HepG2 (cell line): ENCODE measurements at regions not wholly inside any gene's neighbourhood (a gene's known extent, or its start where the extent isn't known, plus 50 kb on each side); places are given as distances from the start of the nearest gene placed in this dataset.

Experiments
- ATAC-seq: fragments of 200-7000 bp; cut with Tn5 transposase; 3 replicates; pipeline ENCODE4 v1.9.1; 2020; ENCODE audit warnings: mild to moderate bottlenecking, moderate library complexity
- BruUV-seq: library from RNA; stranded (reverse); fragments of 400-500 nt; replicated peaks from 2 replicates; lab custom pipeline; 2021; lab: Mats Ljungman, UMichigan
- CTCF ChIA-PET: fragments of 300-600 bp; formaldehyde crosslinking; extraction: SDS; loops from one replicate; lab custom pipeline; 2021; ENCODE audit warnings: low total read pairs, inconsistent platforms, low intra/inter-chr PET ratio; lab: Yijun Ruan, JAX
- POLR2A ChIA-PET: fragments of 350-600 bp; sonication (Branson Sonifier 250); formaldehyde crosslinking; loops from one replicate; lab custom pipeline; 2020; ENCODE audit warnings: antibody characterized with exemption, inconsistent platforms; lab: Yijun Ruan, JAX
- DNase-seq: peaks from one replicate; pipeline ENCODE4 v3.0.0-alpha.2; 2015; ENCODE audit warnings: low spot score
- FAIRE-seq: peaks from 3 replicates; lab custom pipeline; 2011; peaks lifted over from hg19 to GRCh38; lab: Jason Lieb, UNC
- H2AFZ ChIP-seq: one replicate; pipeline ENCODE4 v1.6.1; 2011; ENCODE audit warnings: low read length, inconsistent platforms
- H3K27ac ChIP-seq: fragments of 300-600 bp; 3 replicates; pipeline ENCODE4 v1.8.0; 2011; ENCODE audit warnings: mixed run types, mild to moderate bottlenecking, mixed read lengths, low read length, inconsistent platforms; ENCODE audit not compliant: insufficient read depth; ENCODE audit errors: extremely low read length
- H3K27me3 ChIP-seq, 2 experiments: fragments of 200-600 bp in 1 of 2; 2 replicates in 1 of 2; 3 replicates in 1 of 2; pipeline versions ENCODE4 v1.6.0 to v1.8.0; 2011; ENCODE audit warnings: low read length in 2 of 2, mild to moderate bottlenecking in 2 of 2, moderate library complexity in 2 of 2, inconsistent platforms in 1 of 2; ENCODE audit not compliant: insufficient read depth in 2 of 2, control insufficient read depth in 1 of 2
- H3K36me3 ChIP-seq, 2 experiments: fragments of 200-600 bp in 1 of 2; replicated peaks in 1 of 2; 2 replicates in 1 of 2; 3 replicates in 1 of 2; pipeline versions ENCODE4 v1.5.1 to v1.8.0; 2011; ENCODE audit warnings: low read length in 2 of 2, inconsistent platforms in 1 of 2; ENCODE audit not compliant: insufficient read depth in 2 of 2, control insufficient read depth in 1 of 2
- H3K4me1 ChIP-seq: 2 replicates; pipeline ENCODE4 v1.5.1; 2012; ENCODE audit warnings: low read length, inconsistent platforms; ENCODE audit not compliant: insufficient read depth
- H3K4me2 ChIP-seq: 2 replicates; pipeline ENCODE4 v1.6.0; 2011; ENCODE audit warnings: low read depth, low read length, inconsistent platforms
- H3K4me3 ChIP-seq, 3 experiments: fragments of 200-600 bp in 1 of 3; sonication (generic), shearing (Covaris generic) in 1 of 3; replicated peaks in 1 of 3; 2 replicates each; pipeline ENCODE4 v1.5.1; 2011 to 2016; ENCODE audit warnings: low read length in 3 of 3, inconsistent platforms in 2 of 3, low read depth in 2 of 3, mild to moderate bottlenecking in 2 of 3, control low read depth in 1 of 3, mixed read lengths in 1 of 3; ENCODE audit not compliant: insufficient read depth in 1 of 3
- H3K79me2 ChIP-seq: one replicate; pipeline ENCODE4 v1.6.1; 2011; ENCODE audit warnings: low read length, inconsistent platforms; ENCODE audit not compliant: insufficient read depth
- H3K9ac ChIP-seq: 2 replicates; pipeline ENCODE4 v1.6.0; 2011; ENCODE audit warnings: mild to moderate bottlenecking, low read depth, low read length, inconsistent platforms; ENCODE audit not compliant: insufficient read depth
- H3K9me3 ChIP-seq: 2 replicates; pipeline ENCODE4 v1.5.1; 2012; ENCODE audit warnings: mild to moderate bottlenecking, low read length
- H4K20me1 ChIP-seq: 2 replicates; pipeline ENCODE4 v1.6.0; 2011; ENCODE audit warnings: inconsistent platforms, mild to moderate bottlenecking, low read length, moderate library complexity; ENCODE audit not compliant: insufficient read depth
- BCL6 ChIP-seq: IDR thresholded peaks from 2 replicates; pipeline ENCODE4 v1.6.1; 2016; ENCODE audit warnings: missing genetic modification reagents, missing compliant biosample characterization
- EZH2 ChIP-seq: conservative IDR thresholded peaks from 2 replicates; pipeline ENCODE4 v1.6.1; 2012; ENCODE audit warnings: mild to moderate bottlenecking, low read depth, low read length, moderate library complexity
- HNRNPK ChIP-seq: fragments of 200-400 bp; formaldehyde crosslinking; IDR thresholded peaks from 2 replicates; pipeline ENCODE4 v1.6.1; 2018; ENCODE audit warnings: low read length, low read depth, moderate library complexity, mild to moderate bottlenecking; ENCODE audit not compliant: poor library complexity, severe bottlenecking
- HNRNPLL ChIP-seq: fragments of 200-400 bp; formaldehyde crosslinking; IDR thresholded peaks from 2 replicates; pipeline ENCODE4 v1.6.1; 2017; ENCODE audit warnings: mild to moderate bottlenecking, low read depth, low read length; ENCODE audit not compliant: poor library complexity, severe bottlenecking
- HOXA3 ChIP-seq: sonication (generic); formaldehyde crosslinking; IDR thresholded peaks from 2 replicates; pipeline ENCODE4 v1.5.0; 2020; ENCODE audit warnings: missing genetic modification reagents
- KLF13 ChIP-seq: sonication (generic); formaldehyde crosslinking; IDR thresholded peaks from 2 replicates; pipeline ENCODE4 v1.4.0; 2020; ENCODE audit warnings: mild to moderate bottlenecking, missing genetic modification reagents
- NFE2L1 ChIP-seq: sonication (generic); formaldehyde crosslinking; IDR thresholded peaks from 2 replicates; pipeline ENCODE4 v1.4.0; 2020; ENCODE audit warnings: missing genetic modification reagents, mild to moderate bottlenecking, borderline replicate concordance
- PRPF4 ChIP-seq: fragments of 200-400 bp; formaldehyde crosslinking; IDR thresholded peaks from 2 replicates; pipeline ENCODE4 v1.6.1; 2016; ENCODE audit warnings: low read length, low read depth; ENCODE audit not compliant: poor library complexity, severe bottlenecking
- SMAD3 ChIP-seq: sonication (generic); formaldehyde crosslinking; IDR thresholded peaks from 2 replicates; pipeline ENCODE4 v1.4.0; 2020; ENCODE audit warnings: missing genetic modification reagents
- ZNF143 ChIP-seq: sonication (generic); formaldehyde crosslinking; IDR thresholded peaks from 2 replicates; pipeline ENCODE4 v1.4.0; 2020; ENCODE audit warnings: missing genetic modification reagents
- WGBS: methylation state at CpG from one replicate; pipeline ENCODE4 v1.1.6; 2017; ENCODE audit warnings: low lambda C conversion rate; 5-methylcytosine and 5-hydroxymethylcytosine counted together
- in situ Hi-C: cut with HindIII; loops from 2 replicates; pipeline ENCODE4 v1.10.0; 2017; ENCODE audit warnings: low pct_unique_long_range_greater_than_20kb; ENCODE audit not compliant: extremely low pct_ligation_motif_present
- intact Hi-C: fragments of 100-400 bp; cut with micrococcal nuclease; formaldehyde crosslinking; loops from one replicate; pipeline ENCODE4 v1.10.0; 2022; ENCODE audit not compliant: unreplicated experiment
- TF ChIP-seq, protein P1 (sequence below): sonication (generic); formaldehyde crosslinking; IDR thresholded peaks from 2 replicates; pipeline ENCODE4 v1.4.0; 2020; ENCODE audit warnings: low read depth, mild to moderate bottlenecking, missing genetic modification reagents
- TF ChIP-seq, protein P2 (sequence below): sonication (generic); formaldehyde crosslinking; IDR thresholded peaks from 2 replicates; pipeline ENCODE4 v1.4.0; 2020; ENCODE audit warnings: missing genetic modification reagents, borderline replicate concordance
- TF ChIP-seq, protein P3 (sequence below): IDR thresholded peaks from 2 replicates; pipeline ENCODE4 v1.6.1; 2016; ENCODE audit warnings: control low read depth
- TF ChIP-seq, protein P4 (sequence below): sonication (generic); formaldehyde crosslinking; IDR thresholded peaks from 2 replicates; pipeline ENCODE4 v1.8.0; 2022; ENCODE audit warnings: mild to moderate bottlenecking, missing genetic modification reagents; ENCODE audit not compliant: insufficient replicate concordance

DNA sequence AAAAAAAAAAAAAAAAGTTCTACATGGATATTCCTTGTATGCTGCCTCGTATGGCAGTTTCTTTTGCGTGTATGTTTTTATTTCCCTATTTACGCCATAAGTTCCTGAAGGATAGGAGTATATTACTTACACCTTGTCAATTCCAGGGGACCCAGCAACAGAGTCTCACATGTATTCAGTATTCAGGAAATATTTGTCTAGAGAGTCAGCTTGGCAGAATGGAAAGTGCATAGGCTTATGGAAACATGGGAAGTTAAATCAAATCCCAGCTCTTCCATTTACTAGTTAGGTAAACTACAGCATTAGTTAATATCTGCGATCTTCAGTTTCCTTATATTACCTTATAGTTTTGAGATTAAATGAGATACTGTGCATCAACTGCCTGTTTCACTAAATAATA, 51.1 kb upstream of the SLC22A16 start:
- no peak overlapping the region for H3K4me3 ChIP-seq
- H3K4me1 ChIP-seq = peaks cover 55% of the 10 kb centered on the region
- BruUV-seq = no TSS peak
- intact Hi-C loops (loop anchor here (5.0 to 10.0 kb wide), 3 partner anchors 67 to 350 kb away; no protein-coding TSS in a partner anchor), in situ Hi-C loops (loop anchor here (10.0 kb wide), 1 partner anchor 467 kb away; no protein-coding TSS in a partner anchor)
- no peak overlapping the region for H3K4me2 ChIP-seq
- no peak overlapping the region for H2AFZ ChIP-seq
- WGBS = 87% methylated on average over 4 of the region's 4 CpGs
- H3K9ac ChIP-seq = no peak overlapping the region
- H3K79me2 ChIP-seq = no peaks in the 10 kb centered on the region
- no peaks in the 10 kb centered on the region for H3K27me3 ChIP-seq
- H3K27ac ChIP-seq = no peak overlapping the region
- TF ChIP-seq, protein P1, sequence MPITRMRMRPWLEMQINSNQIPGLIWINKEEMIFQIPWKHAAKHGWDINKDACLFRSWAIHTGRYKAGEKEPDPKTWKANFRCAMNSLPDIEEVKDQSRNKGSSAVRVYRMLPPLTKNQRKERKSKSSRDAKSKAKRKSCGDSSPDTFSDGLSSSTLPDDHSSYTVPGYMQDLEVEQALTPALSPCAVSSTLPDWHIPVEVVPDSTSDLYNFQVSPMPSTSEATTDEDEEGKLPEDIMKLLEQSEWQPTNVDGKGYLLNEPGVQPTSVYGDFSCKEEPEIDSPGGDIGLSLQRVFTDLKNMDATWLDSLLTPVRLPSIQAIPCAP (CRISPR knock-in tag) = no peak
- TF ChIP-seq PRPF4 (no peak), SMAD3 (no peak), KLF13 (CRISPR knock-in tag) (no peak), HNRNPLL (no peak), NFE2L1 (CRISPR knock-in tag) (no peak), HNRNPK (no peak), EZH2 (no peak), ZNF143 (CRISPR knock-in tag) (no peak), HOXA3 (CRISPR knock-in tag) (no peak), BCL6 (no peak)
- TF ChIP-seq, protein P2, sequence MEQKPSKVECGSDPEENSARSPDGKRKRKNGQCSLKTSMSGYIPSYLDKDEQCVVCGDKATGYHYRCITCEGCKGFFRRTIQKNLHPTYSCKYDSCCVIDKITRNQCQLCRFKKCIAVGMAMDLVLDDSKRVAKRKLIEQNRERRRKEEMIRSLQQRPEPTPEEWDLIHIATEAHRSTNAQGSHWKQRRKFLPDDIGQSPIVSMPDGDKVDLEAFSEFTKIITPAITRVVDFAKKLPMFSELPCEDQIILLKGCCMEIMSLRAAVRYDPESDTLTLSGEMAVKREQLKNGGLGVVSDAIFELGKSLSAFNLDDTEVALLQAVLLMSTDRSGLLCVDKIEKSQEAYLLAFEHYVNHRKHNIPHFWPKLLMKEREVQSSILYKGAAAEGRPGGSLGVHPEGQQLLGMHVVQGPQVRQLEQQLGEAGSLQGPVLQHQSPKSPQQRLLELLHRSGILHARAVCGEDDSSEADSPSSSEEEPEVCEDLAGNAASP (CRISPR knock-in tag) = no peak
- TF ChIP-seq, protein P3, sequence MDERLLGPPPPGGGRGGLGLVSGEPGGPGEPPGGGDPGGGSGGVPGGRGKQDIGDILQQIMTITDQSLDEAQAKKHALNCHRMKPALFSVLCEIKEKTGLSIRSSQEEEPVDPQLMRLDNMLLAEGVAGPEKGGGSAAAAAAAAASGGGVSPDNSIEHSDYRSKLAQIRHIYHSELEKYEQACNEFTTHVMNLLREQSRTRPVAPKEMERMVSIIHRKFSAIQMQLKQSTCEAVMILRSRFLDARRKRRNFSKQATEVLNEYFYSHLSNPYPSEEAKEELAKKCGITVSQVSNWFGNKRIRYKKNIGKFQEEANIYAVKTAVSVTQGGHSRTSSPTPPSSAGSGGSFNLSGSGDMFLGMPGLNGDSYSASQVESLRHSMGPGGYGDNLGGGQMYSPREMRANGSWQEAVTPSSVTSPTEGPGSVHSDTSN (CRISPR knock-in tag) = no peak
- TF ChIP-seq, protein P4, sequence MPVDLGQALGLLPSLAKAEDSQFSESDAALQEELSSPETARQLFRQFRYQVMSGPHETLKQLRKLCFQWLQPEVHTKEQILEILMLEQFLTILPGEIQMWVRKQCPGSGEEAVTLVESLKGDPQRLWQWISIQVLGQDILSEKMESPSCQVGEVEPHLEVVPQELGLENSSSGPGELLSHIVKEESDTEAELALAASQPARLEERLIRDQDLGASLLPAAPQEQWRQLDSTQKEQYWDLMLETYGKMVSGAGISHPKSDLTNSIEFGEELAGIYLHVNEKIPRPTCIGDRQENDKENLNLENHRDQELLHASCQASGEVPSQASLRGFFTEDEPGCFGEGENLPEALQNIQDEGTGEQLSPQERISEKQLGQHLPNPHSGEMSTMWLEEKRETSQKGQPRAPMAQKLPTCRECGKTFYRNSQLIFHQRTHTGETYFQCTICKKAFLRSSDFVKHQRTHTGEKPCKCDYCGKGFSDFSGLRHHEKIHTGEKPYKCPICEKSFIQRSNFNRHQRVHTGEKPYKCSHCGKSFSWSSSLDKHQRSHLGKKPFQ = no peak
- DNase-seq (no peak), ATAC-seq (no peak), FAIRE-seq (no peak)
- CTCF ChIA-PET = interaction anchor here (1.2 to 1.8 kb wide), 3 partner anchors 352 to 472 kb away, joined by 5 to 12 read pairs (median 6); no protein-coding TSS in a partner anchor
- POLR2A ChIA-PET = no interaction called here
- H3K9me3 ChIP-seq = no peaks in the 10 kb centered on the region
- H3K36me3 ChIP-seq = no peaks in the 10 kb centered on the region
- H4K20me1 ChIP-seq = no peaks in the 10 kb centered on the region
